Lower leg skin (tissue), 4 donors: ENCODE measurements at regions not wholly inside any gene's neighbourhood (a gene's known extent, or its start where the extent isn't known, plus 50 kb on each side); places are given as distances from the start of the nearest gene placed in this dataset.

Experiments used
- DNase-seq, 2 donors: peaks; one replicate each; pipeline ENCODE4 v3.0.0-alpha.2; 2019; ENCODE audit warnings: low spot score in 2 of 2
- H3K4me3 ChIP-seq: fragments of 200-600 bp; sonication (generic); 2 replicates; pipeline ENCODE4 v1.5.1; 2017; ENCODE audit warnings: mild to moderate bottlenecking, low read depth; ENCODE audit not compliant: poor library complexity, severe bottlenecking
- POLR2A ChIP-seq, 2 donors: fragments of 450-650 bp; IDR thresholded peaks; one replicate each; pipeline ENCODE4 v1.6.1; 2016 to 2017; ENCODE audit warnings: antibody characterized with exemption in 2 of 2, mild to moderate bottlenecking in 1 of 2, moderate library complexity in 1 of 2
- WGBS, 2 donors: methylation state at CpG; one replicate each; pipeline ENCODE4 v1.1.5; 2018; 5-methylcytosine and 5-hydroxymethylcytosine counted together
- intact Hi-C: fragments of 100-400 bp; cut with DNase I; formaldehyde crosslinking; loops from one replicate; pipeline ENCODE4 v1.15.0; 2023; ENCODE audit warnings: low total_unique reads
- TF ChIP-seq, protein P1 (sequence below), 3 donors: fragments of 450-650 bp; IDR thresholded peaks; one replicate each; pipeline ENCODE4 v1.5.1; 2016; ENCODE audit warnings: antibody characterized with exemption in 3 of 3, mild to moderate bottlenecking in 3 of 3, moderate library complexity in 2 of 3

DNA sequence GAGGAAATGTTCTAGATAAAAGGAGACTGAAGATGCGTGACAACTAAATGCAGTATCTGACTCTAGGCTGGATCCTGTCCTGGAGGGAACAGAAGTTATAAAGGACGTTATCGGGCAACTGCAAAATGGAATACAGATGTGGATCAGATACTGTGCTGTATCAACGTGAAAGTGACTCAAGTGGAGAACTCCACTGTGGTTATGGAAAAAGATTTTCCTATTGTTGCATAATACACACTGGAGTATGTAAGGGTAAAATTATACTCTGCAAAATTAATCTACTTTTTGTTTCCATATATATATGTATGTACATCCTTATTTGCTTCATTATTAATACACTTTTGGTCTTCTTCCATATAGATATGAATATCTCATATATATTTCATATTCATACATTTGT is 654.0 kb downstream of the QKI start:
- H3K4me3 ChIP-seq: no peak overlapping the region
- WGBS, 2 donors: 58 to 66% methylated on average over 4 of the region's 4 CpGs
- intact Hi-C loops: no loop called here
- no peak for TF ChIP-seq POLR2A (IDR thresholded peaks at IDR 0.05)
- TF ChIP-seq, protein P1, sequence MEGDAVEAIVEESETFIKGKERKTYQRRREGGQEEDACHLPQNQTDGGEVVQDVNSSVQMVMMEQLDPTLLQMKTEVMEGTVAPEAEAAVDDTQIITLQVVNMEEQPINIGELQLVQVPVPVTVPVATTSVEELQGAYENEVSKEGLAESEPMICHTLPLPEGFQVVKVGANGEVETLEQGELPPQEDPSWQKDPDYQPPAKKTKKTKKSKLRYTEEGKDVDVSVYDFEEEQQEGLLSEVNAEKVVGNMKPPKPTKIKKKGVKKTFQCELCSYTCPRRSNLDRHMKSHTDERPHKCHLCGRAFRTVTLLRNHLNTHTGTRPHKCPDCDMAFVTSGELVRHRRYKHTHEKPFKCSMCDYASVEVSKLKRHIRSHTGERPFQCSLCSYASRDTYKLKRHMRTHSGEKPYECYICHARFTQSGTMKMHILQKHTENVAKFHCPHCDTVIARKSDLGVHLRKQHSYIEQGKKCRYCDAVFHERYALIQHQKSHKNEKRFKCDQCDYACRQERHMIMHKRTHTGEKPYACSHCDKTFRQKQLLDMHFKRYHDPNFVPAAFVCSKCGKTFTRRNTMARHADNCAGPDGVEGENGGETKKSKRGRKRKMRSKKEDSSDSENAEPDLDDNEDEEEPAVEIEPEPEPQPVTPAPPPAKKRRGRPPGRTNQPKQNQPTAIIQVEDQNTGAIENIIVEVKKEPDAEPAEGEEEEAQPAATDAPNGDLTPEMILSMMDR (IDR thresholded peaks at IDR 0.05): no peak
- no peak for DNase-seq

DNA sequence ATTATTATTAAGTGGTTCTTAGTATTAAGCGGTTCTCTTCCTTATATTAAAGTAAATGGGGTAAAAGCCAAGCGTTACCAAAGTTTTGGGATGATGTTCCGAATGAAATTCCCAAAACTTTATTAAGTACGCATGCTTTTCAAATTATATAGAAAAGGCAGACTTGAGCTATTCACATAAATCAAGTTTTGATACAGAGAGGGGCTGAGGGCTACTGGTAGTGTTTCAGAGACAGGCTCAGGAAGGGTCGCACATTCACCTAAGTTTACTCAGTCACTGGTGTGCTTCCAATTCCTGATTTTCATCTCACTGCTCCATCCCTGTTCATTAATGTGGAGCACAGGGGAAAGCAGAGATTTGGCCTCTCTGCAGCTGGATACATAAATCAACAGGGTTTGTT is 652.2 kb downstream of the QKI start:
- DNase-seq: no peak
- TF ChIP-seq POLR2A (IDR thresholded peaks at IDR 0.05): no peak
- TF ChIP-seq, protein P1 (IDR thresholded peaks at IDR 0.05): no peak
- H3K4me3 ChIP-seq: no peak overlapping the region
- 87 to 94% methylated on average over 5 of the region's 5 CpGs for WGBS, 2 donors
- intact Hi-C loops: no loop called here

DNA sequence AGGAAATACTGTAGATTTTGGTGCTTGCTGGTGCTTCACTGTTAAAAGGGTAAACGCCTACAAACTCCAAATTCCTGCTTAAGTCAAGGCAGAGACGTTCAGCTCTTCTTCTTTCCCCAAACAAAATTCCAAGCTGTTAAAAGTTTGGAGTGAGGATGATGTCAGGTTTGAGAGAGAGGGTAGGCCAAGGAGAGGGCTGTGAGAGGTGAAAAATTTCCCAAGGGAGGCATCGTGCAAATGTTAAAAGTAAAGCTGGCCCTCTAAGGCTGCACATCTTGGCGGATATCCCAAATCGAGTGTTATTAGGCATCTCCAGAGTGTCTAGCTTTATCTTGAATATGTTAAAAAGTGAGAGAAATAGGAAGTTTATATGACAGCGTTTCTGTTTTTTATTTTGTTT is 651.8 kb downstream of the QKI start:
- TF ChIP-seq, protein P1 (IDR thresholded peaks at IDR 0.05): no peak
- DNase-seq: no peak
- 74 to 82% methylated on average over 6 of the region's 6 CpGs for WGBS, 2 donors
- no peak overlapping the region for H3K4me3 ChIP-seq
- intact Hi-C loops: no loop called here

DNA sequence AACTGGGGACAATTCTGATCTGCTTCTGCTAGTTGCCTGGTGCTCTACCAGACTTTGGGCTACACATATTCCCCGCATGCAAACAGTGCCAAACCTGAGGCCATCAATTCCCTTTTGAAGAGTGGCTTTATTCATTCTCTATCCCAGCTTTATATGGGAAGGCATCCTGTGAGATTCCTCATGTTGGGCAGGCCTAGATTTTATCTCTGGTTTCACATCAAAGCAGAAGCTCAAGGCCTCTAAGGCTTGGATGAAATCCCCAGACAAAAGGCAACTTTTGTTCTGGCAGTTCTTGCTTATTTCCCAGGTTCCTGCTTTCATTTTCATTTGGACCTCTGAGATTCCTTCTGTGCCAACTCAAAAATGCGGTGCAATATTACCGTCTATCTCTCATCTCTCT is 648.8 kb downstream of the QKI start:
- TF ChIP-seq, protein P1 (IDR thresholded peaks at IDR 0.05): no peak
- TF ChIP-seq POLR2A (IDR thresholded peaks at IDR 0.05): no peak
- intact Hi-C loops: no loop called here
- DNase-seq: no peak
- H3K4me3 ChIP-seq: no peak overlapping the region
- WGBS, 2 donors: 51 to 57% methylated on average over 3 of the region's 3 CpGs

DNA sequence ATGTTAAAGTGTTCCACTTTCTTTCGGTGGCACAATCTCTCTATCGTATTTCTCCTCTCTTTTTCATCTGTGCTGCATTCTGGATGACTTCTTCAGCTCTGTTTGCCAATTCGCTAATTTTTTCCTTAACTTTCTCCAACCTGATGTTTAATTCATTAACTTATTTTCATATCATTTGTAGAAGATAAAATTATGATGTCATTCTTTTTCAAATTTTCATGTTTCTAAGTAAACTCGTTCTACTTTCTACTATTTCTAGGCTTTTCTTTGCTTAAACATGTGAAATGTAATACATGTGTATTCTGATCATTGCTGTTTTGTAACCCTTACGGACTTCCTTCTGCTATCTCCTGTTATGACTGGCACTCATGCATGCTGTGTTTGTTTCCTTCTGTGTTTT is 648.4 kb downstream of the QKI start:
- intact Hi-C loops: no loop called here
- no peak for DNase-seq
- 90 to 91% methylated on average over 5 of the region's 5 CpGs for WGBS, 2 donors
- no peak overlapping the region for H3K4me3 ChIP-seq
- TF ChIP-seq, protein P1 (IDR thresholded peaks at IDR 0.05): no peak
- no peak for TF ChIP-seq POLR2A (IDR thresholded peaks at IDR 0.05)

DNA sequence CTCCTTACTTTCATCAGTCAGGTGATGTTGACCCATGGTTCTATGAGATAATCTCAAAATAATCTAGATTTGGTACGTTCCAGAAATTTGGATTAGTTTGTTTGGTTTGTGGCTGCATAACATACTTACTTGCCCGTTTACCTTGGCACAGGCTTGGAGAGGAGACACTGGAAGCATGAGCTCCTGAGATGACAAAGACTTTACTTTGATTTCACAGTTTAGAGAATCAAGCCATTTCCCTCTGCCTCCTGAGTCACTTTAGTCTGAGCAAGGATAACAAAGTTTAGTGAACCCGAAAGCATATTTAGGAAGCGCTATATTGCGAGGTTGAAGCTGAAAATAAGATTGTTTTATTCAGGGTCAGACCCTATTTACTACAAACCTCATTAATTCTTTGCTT is 643.4 kb downstream of the QKI start:
- no peak for DNase-seq
- WGBS, 2 donors: 89% methylated on average over 5 of the region's 5 CpGs
- intact Hi-C loops: no loop called here
- no peak for TF ChIP-seq POLR2A (IDR thresholded peaks at IDR 0.05)
- no peak overlapping the region for H3K4me3 ChIP-seq
